ENCODE measurements at regions not wholly inside any gene's neighbourhood (a gene's known extent, or its start where the extent isn't known, plus 50 kb on each side); places are given as distances from the start of the nearest gene placed in this dataset.

- TF ChIP-seq CTCF (IDR thresholded peaks at IDR 0.05): no peak
- intact Hi-C loops (cut with DNase I): no loop called here
- H3K27ac ChIP-seq: no peak overlapping the region
Observed at GRCh38 chr6:14713008-14713960, 532.6 kb upstream of the JARID2 start.

GRCh38 chr6:14713966-14714631, 531.8 kb upstream of the JARID2 start:
- Histone ChIP-seq H3K36me3 (no peaks in the 10 kb centered on the region), H3K4me1 (no peaks in the 10 kb centered on the region), H3K9me3 (no peaks in the 10 kb centered on the region), H3K27ac (no peak overlapping the region), H3K4me3 (no peak overlapping the region), H3K27me3 (no peaks in the 10 kb centered on the region)
- no peak for TF ChIP-seq CTCF (IDR thresholded peaks at IDR 0.05)
- intact Hi-C loops (cut with DNase I): no loop called here
- DNase-seq (ENCODE audit: low spot score in 2 of 2): no peak

More at GRCh38 chr6:14713008-14713960, 532.6 kb upstream of the JARID2 start:
- no peaks in the 10 kb centered on the region for H3K9me3 ChIP-seq
- H3K4me1 ChIP-seq: no peaks in the 10 kb centered on the region
- DNase-seq (ENCODE audit: low spot score in 2 of 2): no peak
- no peaks in the 10 kb centered on the region for H3K36me3 ChIP-seq
- no peaks in the 10 kb centered on the region for H3K27me3 ChIP-seq
- no peak overlapping the region for H3K4me3 ChIP-seq

DNA sequence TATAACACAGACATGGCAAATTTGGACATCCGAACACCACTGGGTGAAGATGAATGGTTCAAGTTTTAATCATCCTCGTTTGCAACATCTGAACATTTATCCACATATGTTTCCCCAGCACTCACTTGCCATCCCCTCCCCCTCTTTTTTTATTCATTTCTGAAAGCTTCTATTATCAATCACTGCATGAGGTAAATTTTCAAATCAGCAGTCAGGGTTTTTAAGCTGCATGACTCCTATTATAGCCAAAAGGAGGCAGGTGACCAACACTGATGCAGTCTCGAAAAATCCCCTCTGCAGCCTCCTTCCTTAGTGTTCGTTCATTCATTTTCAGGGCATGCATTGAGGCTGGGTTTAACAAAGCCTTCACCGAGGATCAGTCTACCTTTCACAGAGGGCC, 530.8 kb upstream of the JARID2 start:
- Histone ChIP-seq H3K4me3 (no peak overlapping the region), H3K9me3 (no peaks in the 10 kb centered on the region), H3K36me3 (no peaks in the 10 kb centered on the region), H3K27ac (no peak overlapping the region), H3K4me1 (no peaks in the 10 kb centered on the region), H3K27me3 (no peaks in the 10 kb centered on the region)
- intact Hi-C loops (cut with DNase I): no loop called here
- DNase-seq (ENCODE audit: low spot score in 2 of 2): no peak
- TF ChIP-seq CTCF (IDR thresholded peaks at IDR 0.05): no peak

DNA sequence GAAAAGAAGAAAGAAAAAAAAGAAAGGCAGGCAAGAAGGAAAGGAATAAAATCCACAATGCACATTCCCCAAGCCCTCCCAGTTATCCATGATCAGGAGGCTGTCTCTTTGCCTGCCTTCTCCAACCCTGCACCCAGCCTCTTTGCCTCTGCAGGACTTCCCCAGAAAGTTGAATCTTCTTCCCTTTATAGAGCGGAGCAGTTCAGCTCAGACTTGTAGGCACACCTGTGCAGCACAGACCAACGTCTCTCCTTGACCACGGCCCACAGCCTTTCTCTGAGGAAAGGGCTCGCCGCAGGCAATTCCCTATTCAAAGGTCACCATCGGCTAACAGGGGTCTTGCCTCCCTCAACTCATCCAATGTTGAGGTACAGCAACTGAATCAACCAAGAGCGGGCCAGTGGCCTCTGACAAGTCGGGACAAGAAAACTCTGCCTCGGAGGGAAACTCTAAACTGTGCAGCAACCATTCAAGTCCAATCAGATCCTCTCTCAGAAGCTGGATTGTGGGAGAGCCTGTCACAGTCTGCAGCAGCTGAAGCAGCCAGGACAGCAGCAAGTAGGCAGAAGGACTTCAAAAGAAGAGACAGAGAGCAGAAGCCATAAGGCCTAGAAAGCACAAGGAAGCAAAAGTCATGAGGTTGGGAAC, 529.2 kb upstream of the JARID2 start:
- no peak for DNase-seq (ENCODE audit: low spot score in 2 of 2)
- Histone ChIP-seq H3K4me1 (no peaks in the 10 kb centered on the region), H3K27ac (no peak overlapping the region), H3K4me3 (no peak overlapping the region), H3K36me3 (no peaks in the 10 kb centered on the region), H3K9me3 (no peaks in the 10 kb centered on the region), H3K27me3 (no peaks in the 10 kb centered on the region)
- TF ChIP-seq CTCF (IDR thresholded peaks at IDR 0.05): no peak
- intact Hi-C loops (cut with DNase I): no loop called here

DNA sequence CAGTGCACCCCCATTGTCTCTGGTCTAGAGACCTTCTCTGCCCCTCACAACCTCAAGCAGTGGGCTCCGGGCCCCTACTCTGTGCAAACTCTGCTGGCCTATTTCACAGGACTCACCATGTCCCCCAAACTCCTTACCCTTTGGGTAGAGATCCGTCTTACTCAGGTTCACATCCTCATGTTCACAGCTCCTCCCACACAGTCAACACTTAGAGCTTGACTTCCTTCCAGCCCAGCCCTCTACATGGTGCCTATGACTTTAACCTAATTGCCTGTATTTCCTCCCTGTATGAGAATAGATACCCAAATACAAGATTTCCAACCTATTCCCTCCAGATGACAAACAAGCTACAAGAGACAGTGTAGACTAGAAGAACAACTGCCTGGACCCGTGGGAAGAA, 528.6 kb upstream of the JARID2 start:
- TF ChIP-seq CTCF (IDR thresholded peaks at IDR 0.05): no peak

More for the DNA sequence above, 528.6 kb upstream of the JARID2 start:
- Histone ChIP-seq H3K4me1 (no peaks in the 10 kb centered on the region), H3K9me3 (no peaks in the 10 kb centered on the region), H3K4me3 (no peak overlapping the region), H3K27me3 (no peaks in the 10 kb centered on the region), H3K27ac (no peak overlapping the region), H3K36me3 (no peaks in the 10 kb centered on the region)
- intact Hi-C loops (cut with DNase I): no loop called here
- DNase-seq (ENCODE audit: low spot score in 2 of 2): no peak
